ENCODE measurements at regions not wholly inside any gene's neighbourhood (a gene's known extent, or its start where the extent isn't known, plus 50 kb on each side); places are given as distances from the start of the nearest gene placed in this dataset.

GRCh38 chr14:76926521-76927251, 100.5 kb downstream of the LRRC74A start:
- DNase-seq (ENCODE audit: low read depth) = peak; percentile 78

DNA sequence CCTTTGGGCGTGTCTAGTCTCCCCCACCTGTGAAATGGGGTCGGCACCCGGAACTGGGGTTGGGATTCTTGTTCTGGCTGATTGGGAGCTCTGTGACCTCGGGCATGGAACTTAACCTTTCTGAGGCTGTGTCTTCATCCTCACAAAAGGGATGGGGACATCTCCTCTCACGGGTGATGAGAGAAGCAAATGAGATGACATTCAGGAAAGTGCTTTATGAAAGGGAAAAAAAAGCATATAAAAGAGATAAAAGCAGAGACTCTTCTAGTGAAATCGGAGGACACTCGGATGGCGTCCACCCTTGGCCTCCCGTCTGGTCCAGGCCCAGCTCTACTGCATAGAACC, 98.9 kb downstream of the LRRC74A start:
- no peak for DNase-seq (ENCODE audit: low read depth)

GRCh38 chr14:76924371-76925096, 98.3 kb downstream of the LRRC74A start:
- DNase-seq (ENCODE audit: low read depth) = peak; percentile 70

DNA sequence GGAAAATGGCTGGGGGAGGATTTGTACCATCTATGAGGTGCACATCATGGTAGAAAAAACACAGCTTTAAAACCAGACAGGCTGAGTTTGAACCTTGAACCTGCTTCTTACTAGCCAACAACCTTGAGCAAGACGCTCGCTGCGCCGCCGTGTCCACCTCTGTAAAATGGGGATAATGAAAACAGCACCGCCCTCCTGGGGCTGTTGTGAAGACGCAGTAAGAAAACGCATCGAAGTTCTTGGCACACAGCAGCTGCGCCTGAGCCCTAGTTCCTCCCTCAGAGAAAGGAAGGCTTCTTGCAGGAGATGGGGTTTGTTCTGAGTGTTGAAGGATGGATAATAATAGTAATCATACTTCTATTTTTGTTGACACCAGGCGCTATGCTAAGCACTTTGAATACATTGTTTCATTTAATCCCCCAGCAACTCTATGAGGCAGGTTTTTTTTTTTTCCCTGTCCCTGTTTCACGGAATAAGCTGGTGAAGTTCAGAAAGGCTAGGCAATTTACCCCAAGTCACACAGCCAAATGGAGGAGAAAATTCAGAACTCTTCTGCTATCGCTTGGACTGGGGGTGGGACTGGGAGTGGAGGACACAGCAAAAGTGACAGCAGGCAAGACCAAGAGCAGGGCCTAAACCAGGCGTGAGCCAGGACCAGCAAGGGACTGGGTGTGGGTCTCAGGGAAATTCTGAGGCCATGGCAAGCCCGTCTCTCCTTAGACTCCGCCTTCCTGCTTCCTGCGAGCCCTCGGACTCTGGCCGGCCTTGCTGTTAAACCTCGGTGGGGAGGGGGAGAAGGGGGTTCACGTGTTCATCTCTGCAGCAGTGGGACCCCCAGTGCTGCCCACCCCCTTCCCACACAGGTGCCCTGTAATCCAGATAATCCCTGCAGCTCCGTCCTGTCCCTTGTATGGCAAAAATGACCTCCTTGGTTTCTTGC, 97.5 kb downstream of the LRRC74A start:
- no peak for DNase-seq (ENCODE audit: low read depth)

GRCh38 chr14:76922584-76922983, 96.4 kb downstream of the LRRC74A start:
- no peak for DNase-seq (ENCODE audit: low read depth)

GRCh38 chr14:76922092-76922491, 95.9 kb downstream of the LRRC74A start:
- DNase-seq (ENCODE audit: low read depth) = no peak

DNA sequence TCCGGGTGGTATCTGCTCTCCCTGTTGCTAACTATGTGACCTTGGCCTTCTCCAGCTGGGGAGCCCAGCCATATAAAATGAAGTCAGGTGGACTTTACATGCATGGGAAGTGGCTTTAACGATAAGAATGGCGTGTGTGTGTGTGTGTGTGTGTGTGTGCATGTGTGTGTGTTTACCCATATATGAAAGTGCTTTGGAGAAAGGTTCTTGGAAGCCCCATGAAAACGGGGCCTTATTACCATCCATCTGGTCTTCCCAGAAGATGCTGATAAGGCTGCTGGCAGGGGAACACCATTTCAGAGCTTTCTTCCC, 94.8 kb downstream of the LRRC74A start:
- DNase-seq (ENCODE audit: low read depth) = no peak

GRCh38 chr14:76920331-76921087, 94.3 kb downstream of the LRRC74A start:
- DNase-seq (ENCODE audit: low read depth) = no peak

- no peak for DNase-seq (ENCODE audit: low read depth)
Measured at GRCh38 chr14:76919431-76920330, 93.5 kb downstream of the LRRC74A start.

Data from T follicular helper cell (primary cell).